HG03460 (cell line): ENCODE measurements at regions not wholly inside any gene's neighbourhood (a gene's known extent, or its start where the extent isn't known, plus 50 kb on each side); places are given as distances from the start of the nearest gene placed in this dataset.
"Not testable (repeated sequence)": the region's sequence is repeated elsewhere in the genome, so short reads cannot be mapped to it uniquely, and the experiment has no call there.

ENCODE experiments used
- ATAC-seq: cut with Tn5 transposase; IDR thresholded peaks from one replicate; pipeline ENCODE4 v1.9.1; 2021; ENCODE audit not compliant: unreplicated experiment

- no peak for ATAC-seq
Observed at GRCh38 chr2:111522231-111522768, 361.7 kb downstream of the ANAPC1 start.

GRCh38 chr2:111523009-111523408 lies 361.0 kb downstream of the ANAPC1 start:
- no peak for ATAC-seq

GRCh38 chr2:111525026-111525425 lies 359.0 kb downstream of the ANAPC1 start:
- ATAC-seq: not testable (repeated sequence)

GRCh38 chr2:111526041-111526639 lies 357.9 kb downstream of the ANAPC1 start:
- not testable (repeated sequence) for ATAC-seq

GRCh38 chr2:111527707-111528400 lies 356.1 kb downstream of the ANAPC1 start:
- ATAC-seq: not testable (repeated sequence)

- ATAC-seq: not testable (repeated sequence)
Observed at GRCh38 chr2:111529022-111529421, 355.0 kb downstream of the ANAPC1 start.

GRCh38 chr2:111530239-111530965 lies 353.6 kb downstream of the ANAPC1 start:
- ATAC-seq: not testable (repeated sequence)

- not testable (repeated sequence) for ATAC-seq
Observed at GRCh38 chr2:111532682-111533556, 351.1 kb downstream of the ANAPC1 start.

- ATAC-seq: not testable (repeated sequence)
Observed at GRCh38 chr2:111533557-111534247, 350.3 kb downstream of the ANAPC1 start.

- no peak for ATAC-seq
Observed at GRCh38 chr2:111534910-111535352, 349.1 kb downstream of the ANAPC1 start.

- no peak for ATAC-seq
Observed at GRCh38 chr2:111535404-111535803, 348.6 kb downstream of the ANAPC1 start.

GRCh38 chr2:111537078-111537655 lies 346.8 kb downstream of the ANAPC1 start:
- no peak for ATAC-seq

- ATAC-seq: not testable (repeated sequence)
Observed at GRCh38 chr2:111539991-111540390, 344.0 kb downstream of the ANAPC1 start.

GRCh38 chr2:111542120-111542774 lies 341.7 kb downstream of the ANAPC1 start:
- ATAC-seq: not testable (repeated sequence)

GRCh38 chr2:111544006-111544405 lies 340.0 kb downstream of the ANAPC1 start:
- ATAC-seq: not testable (repeated sequence)

GRCh38 chr2:111545723-111546431 lies 338.1 kb downstream of the ANAPC1 start:
- not testable (repeated sequence) for ATAC-seq

- ATAC-seq: not testable (repeated sequence)
Observed at GRCh38 chr2:111546578-111546977, 337.4 kb downstream of the ANAPC1 start.

GRCh38 chr2:111549174-111549573 lies 334.8 kb downstream of the ANAPC1 start:
- ATAC-seq: not testable (repeated sequence)
